ENCODE measurements at regions not wholly inside any gene's neighbourhood (a gene's known extent, or its start where the extent isn't known, plus 50 kb on each side); places are given as distances from the start of the nearest gene placed in this dataset.

DNA sequence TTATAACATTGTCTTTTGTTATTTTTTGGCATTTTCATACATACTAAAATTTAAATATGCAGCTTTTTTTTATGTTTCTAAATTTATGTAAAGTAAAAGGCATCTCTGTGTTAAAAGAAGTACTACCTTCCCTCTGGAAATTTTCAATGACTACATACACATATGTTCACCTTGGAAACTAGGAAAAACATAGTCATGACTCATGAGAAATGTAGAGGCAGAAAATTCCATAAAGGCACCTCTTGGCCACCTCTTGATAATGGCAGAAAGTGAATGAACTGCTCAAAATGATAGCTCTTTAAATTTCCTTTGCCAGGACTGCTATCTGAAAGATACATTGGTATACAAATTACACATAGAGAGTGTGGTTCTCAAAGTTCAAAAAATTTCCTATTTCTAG lies 889.1 kb upstream of the ZEB2 start:
- ChIA-PET CTCF (no interaction called here), RAD21 (ENCODE audit: low non-redundant PET in 1 of 2, low total read pairs in 2 of 2, uncharacterized antibody in 2 of 2, unreplicated experiment in 2 of 2) (no interaction called here), POLR2A (no interaction called here)
- DNase-seq (ENCODE audit: low read depth, low spot score) (no peak), ATAC-seq (no peak)
- no peaks in the 10 kb centered on the region for H3K79me2 ChIP-seq (ENCODE audit: insufficient read depth, low read length)
- no peaks in the 10 kb centered on the region for H3K27me3 ChIP-seq (ENCODE audit: insufficient read depth, low read length)
- H3K27ac ChIP-seq (ENCODE audit: low read depth, low read length) = no peak overlapping the region
- no peaks in the 10 kb centered on the region for H3K9me3 ChIP-seq (ENCODE audit: control insufficient read depth in 1 of 2, insufficient read depth in 1 of 2, low read depth in 1 of 2, low read length in 2 of 2)
- H3K4me1 ChIP-seq (ENCODE audit: control insufficient read depth in 1 of 2, insufficient read depth in 2 of 2, low read length in 2 of 2) = no peaks in the 10 kb centered on the region
- H4K20me1 ChIP-seq (ENCODE audit: insufficient read depth) = no peaks in the 10 kb centered on the region
- BruUV-seq (replicated peaks) = no TSS peak
- H3K4me2 ChIP-seq (ENCODE audit: low read length) = no peak overlapping the region
- TF ChIP-seq, protein P1, sequence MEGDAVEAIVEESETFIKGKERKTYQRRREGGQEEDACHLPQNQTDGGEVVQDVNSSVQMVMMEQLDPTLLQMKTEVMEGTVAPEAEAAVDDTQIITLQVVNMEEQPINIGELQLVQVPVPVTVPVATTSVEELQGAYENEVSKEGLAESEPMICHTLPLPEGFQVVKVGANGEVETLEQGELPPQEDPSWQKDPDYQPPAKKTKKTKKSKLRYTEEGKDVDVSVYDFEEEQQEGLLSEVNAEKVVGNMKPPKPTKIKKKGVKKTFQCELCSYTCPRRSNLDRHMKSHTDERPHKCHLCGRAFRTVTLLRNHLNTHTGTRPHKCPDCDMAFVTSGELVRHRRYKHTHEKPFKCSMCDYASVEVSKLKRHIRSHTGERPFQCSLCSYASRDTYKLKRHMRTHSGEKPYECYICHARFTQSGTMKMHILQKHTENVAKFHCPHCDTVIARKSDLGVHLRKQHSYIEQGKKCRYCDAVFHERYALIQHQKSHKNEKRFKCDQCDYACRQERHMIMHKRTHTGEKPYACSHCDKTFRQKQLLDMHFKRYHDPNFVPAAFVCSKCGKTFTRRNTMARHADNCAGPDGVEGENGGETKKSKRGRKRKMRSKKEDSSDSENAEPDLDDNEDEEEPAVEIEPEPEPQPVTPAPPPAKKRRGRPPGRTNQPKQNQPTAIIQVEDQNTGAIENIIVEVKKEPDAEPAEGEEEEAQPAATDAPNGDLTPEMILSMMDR (IDR thresholded peaks at IDR 0.05 in 2 of 3, conservative IDR thresholded peaks at IDR 0.05 in 1 of 3; ENCODE audit: borderline replicate concordance in 1 of 3, insufficient read depth in 1 of 3, low read depth in 2 of 3, low read length in 2 of 3) = no peak
- TF ChIP-seq JUND (IDR thresholded peaks at IDR 0.05) = no peak
- no peak for TF ChIP-seq ZFX (IDR thresholded peaks at IDR 0.05)
- no peak for TF ChIP-seq FOSL1 (IDR thresholded peaks at IDR 0.05; ENCODE audit: low read depth)
- no peak for TF ChIP-seq ZNF274 (IDR thresholded peaks at IDR 0.05; ENCODE audit: low read depth, low read length)
- H3K4me3 ChIP-seq (replicated peaks in 1 of 2; ENCODE audit: low read depth in 1 of 2, low read length in 2 of 2) = no peak overlapping the region
- 0 out of 2 replicates have a peak, but pooled peaks cover 4% of the 10 kb centered on the region for H3K9me2 ChIP-seq (ENCODE audit: insufficient read depth)
- intact Hi-C loops (cut with micrococcal nuclease) = no loop called here
- H2AFZ ChIP-seq (ENCODE audit: low read depth, low read length, poor library complexity, severe bottlenecking) = no peak overlapping the region
- H3K36me3 ChIP-seq (ENCODE audit: control insufficient read depth in 1 of 2, insufficient read depth in 2 of 2, low read length in 2 of 2) = no peaks in the 10 kb centered on the region
- H3K9ac ChIP-seq (ENCODE audit: low read length) = no peak overlapping the region

DNA sequence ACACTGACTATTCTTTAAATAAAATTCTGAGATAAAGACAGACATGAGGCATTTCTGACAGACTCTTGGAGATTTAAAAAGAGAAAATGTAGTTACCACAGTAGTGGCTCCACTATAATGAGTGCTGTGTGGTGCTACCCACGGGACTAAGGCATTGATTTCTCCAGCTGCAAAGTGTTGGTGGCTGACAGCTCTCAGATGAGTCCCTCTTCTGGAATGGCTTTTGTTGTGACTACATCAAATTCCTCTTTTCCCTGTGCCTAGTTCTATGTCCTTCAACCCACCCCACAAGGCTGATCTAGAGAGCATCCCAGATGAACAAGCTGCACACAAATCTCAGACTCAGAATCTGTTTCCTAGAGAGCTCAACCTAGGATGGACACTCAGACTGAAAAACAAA lies 884.8 kb upstream of the ZEB2 start:
- no peak for ATAC-seq
- Histone ChIP-seq H3K9me2 (ENCODE audit: insufficient read depth) (peaks cover 4% of the 10 kb centered on the region; the same call in 1 of the 2 replicates), H3K36me3 (ENCODE audit: control insufficient read depth in 1 of 2, insufficient read depth in 2 of 2, low read length in 2 of 2) (no peaks in the 10 kb centered on the region), H3K4me1 (ENCODE audit: control insufficient read depth in 1 of 2, insufficient read depth in 2 of 2, low read length in 2 of 2) (no peaks in the 10 kb centered on the region), H4K20me1 (ENCODE audit: insufficient read depth) (no peaks in the 10 kb centered on the region), H3K9ac (ENCODE audit: low read length) (no peak overlapping the region), H3K27ac (ENCODE audit: low read depth, low read length) (no peak overlapping the region), H3K4me2 (ENCODE audit: low read length) (no peak overlapping the region), H3K79me2 (ENCODE audit: insufficient read depth, low read length) (no peaks in the 10 kb centered on the region), H3K9me3 (ENCODE audit: control insufficient read depth in 1 of 2, insufficient read depth in 1 of 2, low read depth in 1 of 2, low read length in 2 of 2) (no peaks in the 10 kb centered on the region), H2AFZ (ENCODE audit: low read depth, low read length, poor library complexity, severe bottlenecking) (no peak overlapping the region), H3K4me3 (replicated peaks in 1 of 2; ENCODE audit: low read depth in 1 of 2, low read length in 2 of 2) (no peak overlapping the region), H3K27me3 (ENCODE audit: insufficient read depth, low read length) (no peaks in the 10 kb centered on the region)
- DNase-seq (ENCODE audit: low read depth, low spot score) = no peak
- BruUV-seq (replicated peaks) = no TSS peak
- TF ChIP-seq, protein P2, sequence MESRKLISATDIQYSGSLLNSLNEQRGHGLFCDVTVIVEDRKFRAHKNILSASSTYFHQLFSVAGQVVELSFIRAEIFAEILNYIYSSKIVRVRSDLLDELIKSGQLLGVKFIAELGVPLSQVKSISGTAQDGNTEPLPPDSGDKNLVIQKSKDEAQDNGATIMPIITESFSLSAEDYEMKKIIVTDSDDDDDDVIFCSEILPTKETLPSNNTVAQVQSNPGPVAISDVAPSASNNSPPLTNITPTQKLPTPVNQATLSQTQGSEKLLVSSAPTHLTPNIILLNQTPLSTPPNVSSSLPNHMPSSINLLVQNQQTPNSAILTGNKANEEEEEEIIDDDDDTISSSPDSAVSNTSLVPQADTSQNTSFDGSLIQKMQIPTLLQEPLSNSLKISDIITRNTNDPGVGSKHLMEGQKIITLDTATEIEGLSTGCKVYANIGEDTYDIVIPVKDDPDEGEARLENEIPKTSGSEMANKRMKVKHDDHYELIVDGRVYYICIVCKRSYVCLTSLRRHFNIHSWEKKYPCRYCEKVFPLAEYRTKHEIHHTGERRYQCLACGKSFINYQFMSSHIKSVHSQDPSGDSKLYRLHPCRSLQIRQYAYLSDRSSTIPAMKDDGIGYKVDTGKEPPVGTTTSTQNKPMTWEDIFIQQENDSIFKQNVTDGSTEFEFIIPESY (IDR thresholded peaks at IDR 0.05; ENCODE audit: extremely low read depth, insufficient replicate concordance, low read length) = no peak
- TF ChIP-seq FOSL1 (IDR thresholded peaks at IDR 0.05; ENCODE audit: low read depth) (no peak), CEBPB (IDR thresholded peaks at IDR 0.05; ENCODE audit: low read depth) (no peak)
- intact Hi-C loops (cut with micrococcal nuclease) = no loop called here
- ChIA-PET RAD21 (ENCODE audit: low non-redundant PET in 1 of 2, low total read pairs in 2 of 2, uncharacterized antibody in 2 of 2, unreplicated experiment in 2 of 2) (no interaction called here), POLR2A (no interaction called here), CTCF (no interaction called here)
